ENCODE measurements at regions not wholly inside any gene's neighbourhood (a gene's known extent, or its start where the extent isn't known, plus 50 kb on each side); places are given as distances from the start of the nearest gene placed in this dataset.

GRCh38 chr1:30407865-30408580, 315.4 kb downstream of the MATN1 start:
- no peak for TF ChIP-seq CTCF (IDR thresholded peaks at IDR 0.05; ENCODE audit: borderline replicate concordance, insufficient read depth, low read depth, low read length)
- no peak overlapping the region for H3K4me3 ChIP-seq (ENCODE audit: low read depth, low read length)

- no peak for TF ChIP-seq CTCF (IDR thresholded peaks at IDR 0.05; ENCODE audit: borderline replicate concordance, insufficient read depth, low read depth, low read length)
These were observed 316.2 kb downstream of the MATN1 start for GRCh38 chr1:30406996-30407864.

GRCh38 chr1:30405631-30406212, 317.7 kb downstream of the MATN1 start:
- TF ChIP-seq CTCF (IDR thresholded peaks at IDR 0.05; ENCODE audit: borderline replicate concordance, insufficient read depth, low read depth, low read length), result no peak
- no peak overlapping the region for H3K4me3 ChIP-seq (ENCODE audit: low read depth, low read length)

More at GRCh38 chr1:30406996-30407864, 316.2 kb downstream of the MATN1 start:
- H3K4me3 ChIP-seq (ENCODE audit: low read depth, low read length), result no peak overlapping the region

GRCh38 chr1:30405081-30405480, 318.3 kb downstream of the MATN1 start:
- no peak overlapping the region for H3K4me3 ChIP-seq (ENCODE audit: low read depth, low read length)
- TF ChIP-seq CTCF (IDR thresholded peaks at IDR 0.05; ENCODE audit: borderline replicate concordance, insufficient read depth, low read depth, low read length), result no peak

- no peak overlapping the region for H3K4me3 ChIP-seq (ENCODE audit: low read depth, low read length)
- no peak for TF ChIP-seq CTCF (IDR thresholded peaks at IDR 0.05; ENCODE audit: borderline replicate concordance, insufficient read depth, low read depth, low read length)
These were observed 319.0 kb downstream of the MATN1 start for GRCh38 chr1:30404341-30404740.

GRCh38 chr1:30403726-30404125, 319.7 kb downstream of the MATN1 start:
- no peak for TF ChIP-seq CTCF (IDR thresholded peaks at IDR 0.05; ENCODE audit: borderline replicate concordance, insufficient read depth, low read depth, low read length)
- H3K4me3 ChIP-seq (ENCODE audit: low read depth, low read length), result no peak overlapping the region

All from GM12875 (cell line).